Hematopoietic multipotent progenitor cell (in vitro differentiated cells): ENCODE measurements at regions not wholly inside any gene's neighbourhood (a gene's known extent, or its start where the extent isn't known, plus 50 kb on each side); places are given as distances from the start of the nearest gene placed in this dataset.
"Not testable (repeated sequence)": the region's sequence is repeated elsewhere in the genome, so short reads cannot be mapped to it uniquely, and the experiment has no call there.

ENCODE experiments used
- DNase-seq, 3 donors: peaks; one replicate each; pipeline ENCODE4 v3.0.0-alpha.2; 2011 to 2015; ENCODE audit warnings: low read depth in 2 of 3, low spot score in 2 of 3

GRCh38 chr12:90710711-90711110 is 244.3 kb downstream of the CCER1 start:
- no peak for DNase-seq

- no peak for DNase-seq
These were observed 248.9 kb downstream of the CCER1 start for GRCh38 chr12:90706036-90706435.

GRCh38 chr12:90695415-90695814 is 259.6 kb downstream of the CCER1 start:
- DNase-seq: no peak

GRCh38 chr12:90690120-90690519 is 264.9 kb downstream of the CCER1 start:
- DNase-seq: no peak

GRCh38 chr12:90687682-90688081 is 267.3 kb downstream of the CCER1 start:
- not testable (repeated sequence) for DNase-seq

GRCh38 chr12:90683871-90684270 is 271.1 kb downstream of the CCER1 start:
- no peak for DNase-seq

GRCh38 chr12:90682398-90682797 is 272.6 kb downstream of the CCER1 start:
- no peak for DNase-seq

- DNase-seq: no peak
These were observed 275.3 kb downstream of the CCER1 start for GRCh38 chr12:90679674-90680073.

- DNase-seq: no peak
These were observed 277.4 kb downstream of the CCER1 start for GRCh38 chr12:90677552-90677951.

GRCh38 chr12:90677055-90677454 is 277.9 kb downstream of the CCER1 start:
- no peak for DNase-seq

- DNase-seq: no peak
These were observed 279.9 kb downstream of the CCER1 start for GRCh38 chr12:90675106-90675505.

GRCh38 chr12:90672081-90672480 is 282.9 kb downstream of the CCER1 start:
- no peak for DNase-seq

- DNase-seq: not testable (repeated sequence)
These were observed 291.0 kb downstream of the CCER1 start for GRCh38 chr12:90663949-90664348.

GRCh38 chr12:90659060-90659459 is 295.9 kb downstream of the CCER1 start:
- no peak for DNase-seq

- DNase-seq: no peak
These were observed 301.9 kb downstream of the CCER1 start for GRCh38 chr12:90653040-90653439.

- no peak for DNase-seq
These were observed 302.7 kb downstream of the CCER1 start for GRCh38 chr12:90652280-90652679.

GRCh38 chr12:90645181-90645580 is 309.8 kb downstream of the CCER1 start:
- DNase-seq: no peak

GRCh38 chr12:90631591-90632212 is 323.3 kb downstream of the CCER1 start:
- no peak for DNase-seq

GRCh38 chr12:90630006-90630405 is 325.0 kb downstream of the CCER1 start:
- no peak for DNase-seq

- DNase-seq: no peak
These were observed 326.8 kb downstream of the CCER1 start for GRCh38 chr12:90628213-90628612.

GRCh38 chr12:90627180-90627896 is 327.6 kb downstream of the CCER1 start:
- no peak for DNase-seq

GRCh38 chr12:90622431-90622830 is 332.5 kb downstream of the CCER1 start:
- DNase-seq: no peak

GRCh38 chr12:90621927-90622326 is 333.0 kb downstream of the CCER1 start:
- no peak for DNase-seq
